EH (cell line): ENCODE measurements at regions not wholly inside any gene's neighbourhood (a gene's known extent, or its start where the extent isn't known, plus 50 kb on each side); places are given as distances from the start of the nearest gene placed in this dataset.
"Not testable (repeated sequence)": the region's sequence is repeated elsewhere in the genome, so short reads cannot be mapped to it uniquely, and the experiment has no call there.

Experiments used
- DNase-seq: peaks from one replicate; pipeline ENCODE4 v3.0.0-alpha.2; 2015; ENCODE audit warnings: low read depth

DNA sequence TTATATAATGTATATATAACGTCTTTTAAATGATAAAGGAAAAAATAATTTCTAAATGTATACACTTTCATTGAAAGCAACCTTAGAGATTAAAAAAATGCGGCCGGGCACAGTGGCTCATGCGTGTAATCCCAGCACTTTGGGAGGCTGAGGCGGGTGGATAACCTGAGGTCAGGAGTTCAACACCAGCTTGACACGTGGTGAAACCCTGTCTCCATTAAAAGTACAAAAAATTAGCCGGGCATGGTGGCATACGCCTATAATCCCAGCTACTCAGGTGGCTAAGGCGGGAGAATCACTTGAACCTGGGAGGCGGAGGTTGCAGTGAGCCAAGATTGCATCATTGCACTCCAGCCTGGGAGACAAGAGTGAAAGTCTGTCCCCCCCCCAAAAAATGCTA lies 303.7 kb upstream of the ZC3H15 start:
- not testable (repeated sequence) for DNase-seq

DNA sequence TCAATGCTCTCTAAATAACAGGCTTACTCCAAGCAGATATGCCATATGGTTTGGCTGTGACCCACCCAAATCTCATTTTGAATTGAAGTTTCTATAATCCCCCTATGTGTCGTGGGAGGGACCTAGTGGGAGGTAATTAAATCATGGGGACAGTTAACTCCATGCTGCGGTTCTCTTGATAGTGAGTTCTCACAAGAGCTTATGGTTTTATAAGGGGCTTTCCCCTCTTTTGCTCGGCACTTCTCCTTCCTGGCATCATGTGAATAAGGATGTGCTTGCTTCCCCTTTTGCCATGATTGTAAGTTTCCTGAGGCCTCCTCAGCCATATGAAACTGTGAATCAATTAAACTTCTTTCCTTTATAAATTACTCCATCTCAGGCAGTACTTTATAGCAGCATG lies 302.7 kb upstream of the ZC3H15 start:
- no peak for DNase-seq

DNA sequence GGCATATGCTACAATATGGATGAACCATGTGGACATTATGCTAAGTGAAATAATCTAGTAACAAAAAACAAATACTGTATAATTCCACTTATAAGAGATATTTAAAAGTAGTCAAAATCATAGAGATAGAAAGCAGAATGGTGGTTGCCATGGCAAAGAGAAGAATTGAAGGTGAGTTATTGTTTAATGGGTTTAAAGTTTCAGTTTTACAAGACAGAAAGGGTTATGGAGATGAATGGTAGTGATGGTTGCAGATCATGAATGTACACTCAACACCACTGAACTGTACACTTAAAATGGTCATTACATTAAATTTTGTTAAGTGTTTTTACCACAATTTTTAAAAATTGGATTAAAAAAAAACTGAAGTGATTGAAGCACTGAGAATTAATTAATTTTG lies 298.2 kb upstream of the ZC3H15 start:
- no peak for DNase-seq

DNA sequence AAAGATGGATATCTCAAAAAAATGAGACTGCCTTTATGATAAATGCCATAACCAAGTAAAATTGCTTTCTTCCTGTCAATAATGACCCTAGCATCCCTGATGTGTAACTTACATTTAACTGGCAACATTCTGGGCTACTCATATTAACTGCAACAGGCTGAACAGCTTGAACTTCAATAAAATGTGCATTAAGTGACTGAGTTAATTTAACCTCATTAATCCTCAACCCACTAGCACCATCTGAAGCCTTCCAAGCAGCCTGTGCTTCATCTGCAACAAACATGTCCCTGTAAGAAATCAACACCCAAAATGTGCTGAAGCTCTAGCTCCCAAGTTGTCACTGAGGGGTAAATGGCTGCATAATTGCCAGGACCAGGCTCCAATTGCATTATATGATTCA lies 296.2 kb upstream of the ZC3H15 start:
- DNase-seq: no peak

DNA sequence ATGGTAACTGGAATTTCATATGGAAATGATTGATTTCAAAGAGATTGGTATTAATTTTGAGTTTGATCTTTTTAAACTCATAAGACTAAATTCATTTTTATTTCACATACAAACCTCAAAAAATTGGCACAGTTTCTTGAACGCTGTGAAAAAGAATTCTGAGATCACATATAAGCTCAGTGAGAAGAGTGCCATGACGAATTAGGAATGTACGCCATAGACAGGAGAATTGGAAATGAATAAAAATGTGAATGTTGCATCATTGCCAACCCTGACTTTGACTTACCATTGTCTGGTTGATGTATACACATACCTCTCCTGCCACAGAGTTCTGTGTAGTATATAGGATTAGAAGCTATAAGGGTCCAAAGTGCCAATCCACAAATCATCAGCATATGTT lies 290.4 kb upstream of the ZC3H15 start:
- DNase-seq: no peak

DNA sequence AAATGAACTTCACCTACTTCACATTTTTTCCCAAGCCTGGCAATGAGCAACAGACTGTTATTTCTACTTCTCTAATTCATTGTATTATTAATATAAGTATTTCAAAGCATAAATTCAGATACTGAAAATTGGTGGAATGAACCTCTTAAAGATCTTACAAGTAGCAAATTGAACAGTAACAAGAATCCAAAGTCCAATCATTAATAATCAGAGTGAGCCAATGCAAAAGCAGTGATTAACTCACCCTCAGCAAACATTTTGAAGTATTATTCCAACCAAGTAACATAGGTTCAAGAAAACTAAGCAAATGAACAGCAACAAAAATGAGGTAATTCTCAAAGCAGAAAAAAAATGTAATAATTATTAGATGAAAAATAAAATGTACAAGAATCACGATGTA lies 288.1 kb upstream of the ZC3H15 start:
- DNase-seq: no peak

DNA sequence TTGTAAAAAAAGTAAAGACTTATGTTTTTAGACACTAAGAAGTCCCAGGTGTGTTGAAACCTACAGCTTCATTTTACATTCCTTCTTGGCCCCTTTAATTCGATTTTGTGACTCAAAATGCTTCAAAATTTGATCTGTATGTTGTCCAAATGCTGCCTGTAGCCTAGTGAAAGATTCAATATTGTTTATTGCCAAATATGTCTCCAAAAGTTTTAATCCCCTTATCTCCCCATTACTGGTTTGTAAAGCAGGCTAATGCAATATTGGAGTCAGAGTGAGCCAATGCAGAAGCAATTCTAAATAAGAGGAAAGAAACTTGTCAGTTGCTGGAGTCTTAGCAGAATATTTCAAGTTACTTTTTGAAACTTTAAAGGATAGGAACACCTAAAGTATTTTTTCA lies 287.0 kb upstream of the ZC3H15 start:
- DNase-seq: no peak

DNA sequence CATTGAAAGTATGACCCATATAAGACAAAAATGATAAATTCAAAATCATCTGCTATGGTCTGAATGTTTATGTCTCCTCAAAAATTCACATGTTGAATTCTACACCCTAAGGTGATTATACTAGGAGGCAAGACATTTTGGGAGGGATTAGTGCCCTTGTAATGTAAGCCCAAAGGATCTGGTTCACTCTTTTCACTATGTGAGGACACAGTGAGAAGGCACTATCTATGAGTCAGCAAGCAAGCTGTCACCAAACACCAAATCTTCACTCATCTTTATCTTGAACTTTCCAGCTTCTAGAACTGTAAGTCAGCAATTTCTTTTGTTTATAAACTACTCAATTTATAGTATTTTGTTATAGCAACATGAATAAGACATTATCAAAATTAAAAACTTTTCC lies 284.7 kb upstream of the ZC3H15 start:
- DNase-seq: no peak

DNA sequence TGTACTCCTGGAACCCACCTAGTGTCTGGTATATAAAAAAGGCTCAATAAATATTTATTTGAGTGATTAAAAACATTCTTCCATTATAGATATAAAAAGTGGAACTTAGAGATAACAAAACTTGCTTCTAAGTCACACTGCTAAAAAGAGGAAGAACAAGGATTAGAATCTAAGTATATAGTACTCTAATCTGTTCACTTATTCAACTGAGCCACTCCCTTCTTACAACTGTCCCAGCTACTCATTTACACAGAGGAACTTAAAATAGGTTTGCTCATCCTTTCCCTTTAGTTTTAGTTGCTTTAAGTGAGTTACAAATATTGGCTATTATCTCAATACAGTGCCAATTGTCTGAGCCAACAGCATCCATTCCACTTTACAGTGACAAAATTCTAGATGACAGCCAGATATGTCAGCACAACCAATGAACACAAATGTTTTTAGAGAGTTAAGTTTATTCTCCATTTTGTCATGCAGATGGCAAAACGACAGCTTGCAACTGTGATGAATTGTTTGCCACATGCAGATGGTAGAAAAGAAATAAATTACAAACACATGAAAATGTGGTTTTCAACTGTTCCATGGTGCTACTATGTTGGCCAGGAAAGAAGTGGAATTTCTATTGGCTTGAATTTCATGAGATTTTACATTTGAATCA lies 280.7 kb upstream of the ZC3H15 start:
- DNase-seq: no peak

DNA sequence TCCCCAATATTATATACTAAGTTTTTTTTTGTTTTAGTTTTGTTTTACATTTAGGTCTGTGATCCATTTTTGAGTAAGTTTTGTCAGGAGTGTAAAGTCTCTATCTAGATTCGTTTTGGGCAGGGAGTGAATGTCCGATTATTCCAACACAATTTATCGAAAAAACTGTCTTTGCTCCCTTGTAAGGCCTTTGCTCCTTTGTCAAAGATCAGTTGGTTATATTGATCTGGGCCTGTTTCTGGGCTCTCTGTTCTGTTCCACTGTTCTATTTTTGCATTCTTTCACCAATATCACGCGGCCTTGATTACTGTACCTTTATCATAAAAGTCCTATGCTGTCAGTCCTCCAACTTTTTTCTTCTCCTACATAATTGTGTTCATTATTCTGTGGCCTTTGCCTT lies 276.5 kb upstream of the ZC3H15 start:
- no peak for DNase-seq

DNA sequence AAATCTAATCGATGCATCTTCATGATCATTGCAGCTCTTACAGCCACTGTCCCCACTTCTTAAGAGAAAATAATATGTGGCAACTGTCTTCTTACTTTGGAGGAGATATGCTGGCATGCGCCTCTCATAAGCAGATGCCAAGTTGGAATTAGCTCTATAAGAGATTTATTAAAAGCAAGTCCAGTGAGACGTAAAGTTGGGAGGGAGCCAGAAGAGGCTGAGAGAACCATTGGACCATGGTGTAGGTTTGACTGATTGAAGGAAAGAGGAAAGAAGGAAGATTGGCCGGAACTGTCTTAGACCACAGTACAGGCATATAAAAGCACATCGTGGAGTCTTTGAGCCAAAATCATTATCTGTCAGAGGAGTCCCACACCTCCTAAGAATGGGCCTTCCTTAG lies 265.7 kb upstream of the ZC3H15 start:
- no peak for DNase-seq

DNA sequence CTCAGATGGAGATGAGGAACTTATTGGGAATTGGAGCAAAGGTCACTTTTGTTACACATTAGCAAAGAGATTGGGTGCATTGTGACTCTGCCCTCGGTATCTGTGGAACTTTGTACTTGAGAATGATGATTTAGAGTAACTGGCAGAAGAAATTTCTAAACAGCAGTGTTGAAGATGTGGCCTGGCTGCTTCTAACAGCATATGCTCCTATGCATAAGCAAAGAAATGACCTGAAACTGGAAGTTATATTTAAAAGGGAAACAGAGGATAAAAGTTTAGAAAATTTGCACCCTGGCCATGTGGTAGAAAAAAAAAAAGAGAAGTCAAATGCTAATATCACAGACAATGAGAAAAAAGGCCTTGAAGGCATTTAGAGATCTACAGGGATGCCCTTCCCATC lies 256.8 kb upstream of the ZC3H15 start:
- no peak for DNase-seq

DNA sequence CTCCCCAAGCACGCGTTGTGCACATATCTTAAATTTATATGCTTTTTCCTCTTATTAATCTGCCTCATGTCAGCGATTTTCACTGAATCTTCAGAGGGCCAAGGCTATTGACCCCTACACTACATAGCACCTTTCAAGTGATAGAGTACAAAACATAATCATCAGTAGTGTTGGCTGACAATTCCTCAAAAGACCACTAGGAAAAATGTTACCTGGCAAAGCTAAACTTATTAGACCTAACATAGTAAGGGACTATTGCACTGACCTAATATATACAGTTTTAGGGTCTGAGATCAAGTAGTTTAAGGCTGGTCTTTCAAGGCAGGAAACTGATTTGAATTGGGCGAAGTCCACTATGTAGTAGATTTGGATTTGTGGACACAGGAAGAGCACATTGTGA lies 244.2 kb upstream of the ZC3H15 start:
- no peak for DNase-seq

DNA sequence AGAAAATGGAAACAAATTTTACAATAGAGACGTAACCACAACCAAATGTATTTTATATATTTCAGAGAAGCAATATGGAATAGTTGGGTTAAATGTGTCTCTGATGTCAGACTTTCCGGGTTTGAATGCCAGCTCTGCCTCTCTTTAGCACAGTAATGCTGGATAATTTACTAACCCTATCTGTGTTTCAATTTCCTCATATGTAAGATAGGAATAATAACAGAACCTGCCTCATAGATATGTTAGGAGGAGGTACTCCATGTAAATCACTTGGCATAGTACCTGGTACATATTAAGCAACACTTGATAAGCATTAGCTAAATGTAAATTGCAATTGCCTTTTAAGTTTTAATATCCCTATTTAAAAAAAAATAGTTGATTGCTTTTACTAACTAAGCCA lies 231.3 kb upstream of the ZC3H15 start:
- no peak for DNase-seq

DNA sequence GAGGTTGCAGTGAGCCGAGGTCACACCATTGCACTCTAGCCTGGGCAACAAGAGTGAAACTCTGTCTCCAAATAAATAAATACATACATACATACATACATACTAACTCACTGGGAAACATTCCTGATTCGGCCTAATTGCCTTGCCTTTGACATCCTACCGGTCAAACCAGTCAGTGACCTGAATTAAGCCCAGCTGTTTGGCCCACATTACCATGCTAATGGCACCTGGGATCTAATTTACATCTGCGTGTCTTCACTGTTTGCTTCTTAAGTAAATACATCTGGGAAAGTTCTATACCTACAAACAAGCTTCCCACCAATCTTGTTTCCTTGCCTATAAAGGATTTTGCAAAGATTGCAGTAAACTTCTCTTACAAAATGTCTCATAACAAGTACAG lies 230.2 kb upstream of the ZC3H15 start:
- no peak for DNase-seq

DNA sequence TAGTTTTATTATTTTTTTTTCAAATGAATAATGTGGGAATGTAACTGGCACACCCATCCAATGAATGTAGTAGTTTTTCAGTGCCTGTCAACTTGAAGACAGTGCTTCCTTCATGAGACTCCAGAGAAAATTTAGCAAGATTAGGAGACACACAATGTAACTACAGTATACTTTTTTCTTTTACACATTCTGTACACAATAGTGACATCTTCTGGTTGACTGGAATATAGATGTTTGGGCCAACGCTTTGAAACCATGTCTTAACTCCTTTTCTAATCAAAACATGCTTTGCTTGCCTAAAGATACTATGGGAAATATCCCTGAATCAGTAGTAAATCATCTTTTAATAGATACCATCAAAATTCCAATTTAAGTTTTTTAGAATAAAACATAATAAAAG lies 229.5 kb upstream of the ZC3H15 start:
- peak; percentile 39 for DNase-seq

DNA sequence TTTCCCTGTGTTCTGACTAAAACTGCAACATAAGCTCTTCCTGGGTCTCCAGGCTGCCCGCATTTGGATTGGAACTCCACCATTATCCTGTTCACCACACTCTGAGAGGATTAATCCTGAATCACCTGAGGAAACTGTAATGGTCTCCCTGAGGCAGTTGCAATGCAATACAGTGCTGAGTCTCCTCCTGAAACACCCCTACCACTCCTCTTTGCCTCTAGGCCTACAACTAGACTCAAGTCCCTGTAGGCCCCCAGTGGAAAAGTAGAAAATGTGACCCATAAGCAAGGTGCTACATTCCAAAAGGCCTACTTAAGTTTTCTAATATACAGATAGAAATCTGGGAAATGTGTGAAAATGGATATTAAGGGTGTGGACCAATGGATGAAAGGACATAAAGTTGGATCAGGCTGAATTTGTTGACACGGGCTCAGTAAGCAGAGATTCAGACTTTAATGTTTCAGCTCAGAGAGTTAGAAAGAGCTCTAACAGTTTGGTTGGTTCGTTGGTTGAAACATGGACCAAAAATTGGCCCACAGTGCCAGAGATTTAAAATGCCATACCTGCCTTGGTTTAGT lies 222.3 kb upstream of the ZC3H15 start:
- no peak for DNase-seq

DNA sequence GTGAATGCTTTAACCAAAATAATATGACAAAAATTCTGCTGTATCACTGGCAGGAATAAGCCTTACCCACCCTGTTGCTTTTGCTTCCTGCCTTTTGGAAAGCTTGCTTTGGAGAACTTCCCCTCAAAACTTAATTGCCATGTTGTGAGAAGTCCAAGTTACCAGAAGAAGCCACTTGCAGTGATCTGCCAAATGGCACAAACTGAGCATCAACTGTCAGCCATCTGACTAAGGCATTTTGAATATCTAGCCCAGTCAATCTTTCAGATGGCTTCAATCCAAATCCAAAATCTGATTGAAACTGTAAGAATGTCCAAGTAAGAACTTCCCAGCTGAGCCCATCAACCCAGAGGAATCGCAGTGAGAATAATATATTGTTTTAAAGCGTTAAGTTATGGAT lies 216.5 kb upstream of the ZC3H15 start:
- DNase-seq: no peak

DNA sequence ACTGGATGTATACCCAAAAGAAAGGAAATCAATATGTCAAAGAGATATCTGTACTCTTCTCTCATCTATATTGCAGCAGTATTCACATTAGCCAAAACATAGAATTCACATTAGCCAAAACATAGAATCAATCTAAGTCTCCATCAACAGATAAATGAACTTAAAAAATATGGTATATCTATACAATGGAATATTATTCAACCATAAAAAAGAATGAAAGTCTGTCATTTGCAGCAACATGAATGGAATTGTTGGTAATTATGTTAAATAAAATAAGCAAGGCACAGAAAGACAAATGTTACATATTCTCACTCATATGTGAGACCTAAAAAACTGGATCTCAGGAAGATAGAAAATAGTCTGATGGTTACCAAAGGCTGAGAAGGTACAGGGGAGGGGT lies 212.1 kb upstream of the ZC3H15 start:
- DNase-seq: no peak

DNA sequence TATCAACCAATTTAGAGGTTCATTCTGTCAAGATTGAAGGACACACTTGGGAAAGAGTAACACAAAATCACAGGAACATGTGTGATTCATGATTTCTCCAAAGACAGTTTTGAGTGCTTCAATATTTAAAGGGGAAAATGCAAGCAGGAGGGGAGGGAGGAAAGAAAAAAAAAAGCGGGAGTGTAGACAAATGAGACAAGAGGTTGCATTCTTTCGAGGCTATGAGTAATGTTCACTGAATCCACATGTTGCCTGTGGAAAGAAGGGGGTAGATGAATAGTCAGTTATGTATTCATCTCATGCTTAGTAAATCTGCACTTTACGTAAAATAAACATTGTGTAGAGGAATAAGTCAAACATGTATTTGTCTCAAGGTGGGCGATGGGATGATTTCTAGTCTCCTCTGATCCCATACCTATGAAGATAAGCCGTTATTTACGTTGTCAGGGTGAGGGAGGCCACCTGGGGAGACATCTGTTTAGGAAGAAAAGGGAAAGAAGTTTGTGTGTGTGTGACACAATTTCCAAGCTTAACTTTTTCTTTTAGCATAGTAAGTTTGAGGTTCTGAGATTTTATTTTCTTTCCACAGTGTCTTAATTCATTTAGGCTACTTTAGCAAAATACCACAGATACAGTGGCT lies 211.0 kb upstream of the ZC3H15 start:
- peak; percentile 50 for DNase-seq

DNA sequence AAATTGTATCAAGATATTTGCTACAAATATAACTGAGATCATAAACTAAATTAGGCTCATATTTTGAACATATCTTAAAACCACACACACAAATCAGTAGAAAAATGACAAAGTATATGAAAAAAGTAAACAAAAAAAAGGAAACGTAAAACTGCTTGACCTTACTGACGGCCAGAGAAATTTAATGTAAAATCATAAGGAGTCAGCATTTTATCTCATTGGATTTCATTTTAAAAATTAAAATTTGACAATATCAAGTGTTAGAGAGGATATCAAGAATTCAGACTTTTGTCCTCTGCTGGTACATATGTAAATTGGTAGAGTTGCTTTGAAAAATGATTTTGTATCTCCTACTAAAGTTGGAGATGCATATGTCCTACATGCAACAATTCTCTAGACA lies 209.2 kb upstream of the ZC3H15 start:
- DNase-seq: no peak

DNA sequence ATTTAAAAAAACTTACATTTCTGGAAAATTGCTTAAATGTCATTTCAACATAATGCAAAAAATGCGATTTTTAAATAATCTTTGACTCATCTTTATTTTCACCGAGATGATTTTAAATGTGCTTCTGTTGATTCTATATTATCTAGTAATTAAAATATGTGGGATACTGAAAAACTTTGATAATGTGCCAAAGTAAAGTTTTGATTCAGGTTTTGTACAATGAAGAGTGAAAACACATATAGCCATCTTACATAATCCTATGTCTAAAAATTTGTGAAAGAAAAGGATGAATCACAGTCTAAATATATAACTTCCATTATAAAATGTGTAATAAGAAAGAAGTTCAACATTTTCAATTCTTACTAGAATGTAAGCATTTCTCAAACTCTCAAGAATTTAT lies 204.3 kb upstream of the ZC3H15 start:
- no peak for DNase-seq

DNA sequence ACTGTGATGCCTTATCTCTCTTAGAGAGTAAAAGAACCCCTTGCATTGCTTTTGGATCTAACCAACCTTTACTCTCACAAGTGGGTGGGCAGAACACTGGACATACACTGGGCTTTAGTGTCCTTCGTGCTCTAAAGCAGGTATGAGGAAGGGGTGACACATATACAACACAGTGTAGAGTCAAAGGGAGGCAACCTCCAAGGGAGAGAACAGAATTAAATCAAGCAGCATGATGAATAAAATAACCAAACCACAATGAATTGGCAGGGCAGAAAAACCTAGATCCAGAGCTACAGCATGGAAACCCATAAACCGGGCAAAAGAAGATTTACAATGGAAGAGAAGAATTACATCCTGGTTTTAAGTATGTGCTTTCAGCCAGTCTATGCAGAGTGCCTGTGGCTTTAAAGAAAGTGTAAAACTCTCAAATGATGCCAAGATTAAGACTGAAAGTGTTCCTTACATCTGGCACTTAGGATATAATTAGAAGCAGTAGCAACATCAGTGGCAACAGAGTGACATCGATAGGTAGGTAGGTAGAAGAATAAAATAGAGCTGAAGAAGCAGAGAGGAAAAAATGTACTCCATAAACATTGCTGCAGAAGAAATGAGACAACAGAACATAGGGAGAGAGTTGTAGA lies 191.7 kb upstream of the ZC3H15 start:
- no peak for DNase-seq

DNA sequence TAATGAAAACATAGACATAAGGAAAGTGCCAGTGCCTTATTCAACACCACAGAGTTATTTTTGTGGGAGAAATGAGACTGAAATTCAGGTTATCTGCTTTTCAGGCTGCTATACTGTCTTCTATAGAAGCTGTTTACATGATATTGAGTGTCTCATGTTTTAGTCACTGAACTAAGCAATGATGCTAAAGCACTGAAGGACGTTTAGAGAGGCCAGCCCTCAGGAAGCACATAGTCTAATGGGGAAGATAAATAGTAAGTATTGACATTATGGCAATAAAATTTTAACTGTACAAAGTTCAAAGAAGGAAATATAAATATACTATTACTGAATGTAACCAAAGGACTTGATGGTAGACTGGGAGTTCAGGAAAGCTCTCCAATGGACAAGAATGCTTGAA lies 186.4 kb upstream of the ZC3H15 start:
- DNase-seq: no peak
